ENCODE measurements at regions not wholly inside any gene's neighbourhood (a gene's known extent, or its start where the extent isn't known, plus 50 kb on each side); places are given as distances from the start of the nearest gene placed in this dataset.

- TF ChIP-seq SUZ12 (IDR thresholded peaks at IDR 0.05; ENCODE audit: extremely low read depth, insufficient read depth, insufficient read length) = no peak
- no peak for TF ChIP-seq YY1 (IDR thresholded peaks at IDR 0.05; ENCODE audit: insufficient read depth, insufficient read length)
Observed at GRCh38 chr11:82365351-82365750, 368.3 kb downstream of the FAM181B start.
